GM12878 (cell line): ENCODE measurements at regions not wholly inside any gene's neighbourhood (a gene's known extent, or its start where the extent isn't known, plus 50 kb on each side); places are given as distances from the start of the nearest gene placed in this dataset.

Source experiments
- ATAC-seq: fragments of 200-7000 bp; cut with Tn5 transposase; 3 replicates; pipeline ENCODE4 v1.9.1; 2020; ENCODE audit warnings: mild to moderate bottlenecking, moderate library complexity
- BruUV-seq: library from RNA; stranded (reverse); fragments of 400-500 nt; replicated peaks from 2 replicates; lab custom pipeline; 2021; lab: Mats Ljungman, UMichigan
- CTCF ChIA-PET: fragments of 300-600 bp; sonication (Branson Sonifier 250); formaldehyde crosslinking; extraction: SDS; loops from one replicate; lab custom pipeline; 2021; ENCODE audit warnings: inconsistent platforms; lab: Yijun Ruan, JAX
- POLR2A ChIA-PET: fragments of 350-600 bp; formaldehyde crosslinking; extraction: SDS; loops from one replicate; lab custom pipeline; 2021; ENCODE audit warnings: inconsistent platforms; lab: Charles Lee
- RAD21 ChIA-PET: fragments of 300-600 bp; sonication (Branson Sonifier 250); formaldehyde crosslinking; loops from one replicate; lab custom pipeline; 2023; ENCODE audit warnings: antibody characterized with exemption; ENCODE audit not compliant: unreplicated experiment; lab: Charles Lee
- SMC1A ChIA-PET: fragments of 300-600 bp; sonication (Branson Sonifier 250); formaldehyde crosslinking; loops from one replicate; lab custom pipeline; 2023; ENCODE audit not compliant: unreplicated experiment, uncharacterized antibody; lab: Charles Lee
- DNase-seq: peaks from one replicate; pipeline ENCODE4 v3.0.0-alpha.2; 2011; ENCODE audit warnings: low read depth, low spot score
- FAIRE-seq: peaks from 3 replicates; lab custom pipeline; 2011; peaks lifted over from hg19 to GRCh38; lab: Jason Lieb, UNC
- H2AFZ ChIP-seq: 2 replicates; pipeline ENCODE4 v1.6.0; 2011; ENCODE audit warnings: low read depth, low read length, control low read depth; ENCODE audit not compliant: control insufficient read depth
- H3K27ac ChIP-seq: 2 replicates; pipeline ENCODE4 v1.5.1; 2011; ENCODE audit warnings: control low read depth; ENCODE audit not compliant: control insufficient read depth, insufficient read depth
- H3K27me3 ChIP-seq, 2 experiments: replicated peaks in 1 of 2; 2 replicates each; pipeline versions ENCODE4 v1.6.0 to v1.6.1; 2011; ENCODE audit warnings: low read length in 1 of 2; ENCODE audit not compliant: control insufficient read depth in 2 of 2, insufficient read depth in 2 of 2
- H3K36me3 ChIP-seq, 2 experiments: 2 replicates each; pipeline ENCODE4 v1.5.1; 2011; ENCODE audit warnings: low read length in 1 of 2; ENCODE audit not compliant: control insufficient read depth in 2 of 2, insufficient read depth in 2 of 2
- H3K4me1 ChIP-seq: 2 replicates; pipeline ENCODE4 v1.6.1; 2011; ENCODE audit warnings: mild to moderate bottlenecking, low read length, moderate library complexity, mixed read lengths; ENCODE audit not compliant: control insufficient read depth, insufficient read depth
- H3K4me2 ChIP-seq: 2 replicates; pipeline ENCODE4 v1.6.0; 2011; ENCODE audit warnings: control low read depth; ENCODE audit not compliant: control insufficient read depth, insufficient read depth
- H3K4me3 ChIP-seq: fragments of 200-600 bp; sonication (generic); 2 replicates; pipeline ENCODE4 v1.5.1; 2016
- H3K79me2 ChIP-seq: 2 replicates; pipeline ENCODE4 v1.6.0; 2011; ENCODE audit warnings: low read length; ENCODE audit not compliant: control insufficient read depth, insufficient read depth
- H3K9ac ChIP-seq: 2 replicates; pipeline ENCODE4 v1.8.0; 2011; ENCODE audit warnings: low read length, control low read depth, mixed read lengths; ENCODE audit not compliant: control insufficient read depth, insufficient read depth
- H3K9me3 ChIP-seq: replicated peaks from 3 replicates; pipeline ENCODE4 v1.5.1; 2011; ENCODE audit warnings: mild to moderate bottlenecking, low read length; ENCODE audit not compliant: control insufficient read depth, insufficient read depth
- H4K20me1 ChIP-seq: 2 replicates; pipeline ENCODE4 v1.6.0; 2011; ENCODE audit not compliant: control insufficient read depth, insufficient read depth
- ASH2L ChIP-seq: fragments of 300-600, 200-600 bp; sonication (generic); IDR thresholded peaks from 2 replicates; pipeline ENCODE4 v1.6.1; 2017; ENCODE audit warnings: low read depth, mild to moderate bottlenecking, borderline replicate concordance
- ATF2 ChIP-seq: IDR thresholded peaks from 2 replicates; pipeline ENCODE4 v1.6.1; 2012; ENCODE audit warnings: low read length, inconsistent platforms
- BACH1 ChIP-seq: fragments of 450-650 bp; IDR thresholded peaks from 2 replicates; pipeline ENCODE4 v1.6.1; 2017; ENCODE audit warnings: mild to moderate bottlenecking, borderline replicate concordance
- BRCA1 ChIP-seq: IDR thresholded peaks from 2 replicates; pipeline ENCODE4 v1.6.1; 2011; ENCODE audit warnings: low read depth, low read length, improper control_type of control experiment
- EGR1 ChIP-seq, 2 experiments: IDR thresholded peaks; 1 replicate in 1 of 2; 2 replicates in 1 of 2; pipeline ENCODE4 v1.6.1; 2011 to 2012; ENCODE audit warnings: low read depth in 2 of 2, low read length in 2 of 2, borderline replicate concordance in 1 of 2, mild to moderate bottlenecking in 1 of 2, moderate library complexity in 1 of 2
- FOXK2 ChIP-seq: fragments of 450-650 bp; IDR thresholded peaks from 2 replicates; pipeline ENCODE4 v1.6.1; 2017; ENCODE audit warnings: mild to moderate bottlenecking, moderate library complexity
- MYB ChIP-seq: fragments of 150-350 bp; IDR thresholded peaks from 2 replicates; pipeline ENCODE4 v1.6.1; 2014; ENCODE audit warnings: mild to moderate bottlenecking, low read depth, low read length, borderline replicate concordance
- PKNOX1 ChIP-seq: fragments of 450-650 bp; IDR thresholded peaks from 2 replicates; pipeline ENCODE4 v1.6.1; 2016; ENCODE audit warnings: mild to moderate bottlenecking
- SIX5 ChIP-seq: IDR thresholded peaks from 2 replicates; pipeline ENCODE4 v1.6.1; 2011; ENCODE audit warnings: mild to moderate bottlenecking, low read depth, low read length, moderate library complexity; ENCODE audit not compliant: severe bottlenecking
- SKIL ChIP-seq: fragments of 450-650 bp; IDR thresholded peaks from 2 replicates; pipeline ENCODE4 v1.6.1; 2017; ENCODE audit warnings: mild to moderate bottlenecking, low read depth, inconsistent platforms; ENCODE audit not compliant: poor library complexity, severe bottlenecking
- SPI1 ChIP-seq: IDR thresholded peaks from 2 replicates; pipeline ENCODE4 v1.6.1; 2011; ENCODE audit warnings: low read depth, mild to moderate bottlenecking, low read length, moderate library complexity, borderline replicate concordance; ENCODE audit not compliant: insufficient read depth
- TAF1 ChIP-seq: IDR thresholded peaks from 2 replicates; pipeline ENCODE4 v1.6.1; 2011; ENCODE audit warnings: mild to moderate bottlenecking, low read depth, low read length, borderline replicate concordance
- TBL1XR1 ChIP-seq: IDR thresholded peaks from 2 replicates; pipeline ENCODE4 v1.6.1; 2012; ENCODE audit warnings: low read depth, low read length, improper control_type of control experiment
- TCF3 ChIP-seq: IDR thresholded peaks from 2 replicates; pipeline ENCODE4 v1.6.1; 2012; ENCODE audit warnings: low read depth, mild to moderate bottlenecking, low read length, borderline replicate concordance; ENCODE audit not compliant: insufficient read depth
- ZBED1 ChIP-seq: IDR thresholded peaks from 2 replicates; pipeline ENCODE4 v1.6.1; 2016; ENCODE audit warnings: borderline replicate concordance
- WGBS: methylation state at CpG from one replicate; pipeline ENCODE4 v1.1.6; 2016; ENCODE audit warnings: low lambda C conversion rate; ENCODE audit not compliant: insufficient replicate concordance, insufficient coverage; ENCODE audit errors: missing lambda C conversion rate; 5-methylcytosine and 5-hydroxymethylcytosine counted together
- in situ Hi-C: fragments of 300-500 bp; cut with MboI; formaldehyde crosslinking; loops from 9 replicates; pipeline ENCODE4 v1.14.3; 2018; ENCODE audit warnings: mixed read lengths
- intact Hi-C: fragments of 100-400 bp; cut with micrococcal nuclease; formaldehyde crosslinking; loops from one replicate; pipeline ENCODE4 v1.14.2; 2022; ENCODE audit not compliant: unreplicated experiment

DNA sequence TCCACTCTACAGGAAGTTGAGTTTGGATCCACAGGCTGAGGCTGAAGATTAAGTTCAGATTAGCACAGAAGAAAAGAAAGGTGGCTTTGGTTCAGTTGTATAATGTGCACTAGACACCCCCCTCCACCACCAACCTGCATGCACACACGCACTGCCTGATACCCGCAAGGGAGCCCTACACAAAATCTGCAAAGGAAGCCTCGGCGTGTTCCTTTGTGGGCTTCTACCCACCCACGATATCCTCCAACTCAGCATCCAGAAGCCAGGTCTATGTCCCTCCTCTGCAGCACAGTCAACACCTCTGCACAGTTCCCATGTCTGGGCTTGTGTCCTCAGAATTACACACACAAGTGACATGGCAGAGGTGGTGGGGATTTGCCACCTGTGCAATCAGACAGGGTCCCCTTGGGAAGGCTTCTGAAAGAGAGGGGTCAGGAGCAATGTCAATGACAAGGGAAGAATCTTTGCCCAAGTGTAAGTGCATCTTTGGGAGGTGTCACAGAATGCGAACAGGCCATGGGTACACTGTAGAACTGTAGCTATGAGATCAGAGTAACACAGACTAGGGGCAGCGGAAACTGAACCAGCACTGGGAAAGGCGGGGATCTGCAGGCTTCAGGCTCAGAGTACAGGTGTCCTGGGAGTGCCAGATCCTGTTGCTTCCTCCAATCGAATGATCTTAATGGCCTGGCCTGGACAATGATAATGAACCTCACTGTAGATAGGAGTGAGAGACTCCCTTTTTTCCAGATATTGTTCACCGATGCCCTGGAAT is 148.6 kb upstream of the ETV3 start:
- in situ Hi-C loops (no loop called here), intact Hi-C loops (no loop called here)
- ATAC-seq (no peak), FAIRE-seq (no peak), DNase-seq (no peak)
- Histone ChIP-seq H3K27me3 (no peaks in the 10 kb centered on the region; a peak in 2 of 4 replicates), H3K27ac (no peak overlapping the region), H3K36me3 (no peaks in the 10 kb centered on the region), H3K4me1 (no peaks in the 10 kb centered on the region), H3K9me3 (no peaks in the 10 kb centered on the region; the same call in 2 of the 3 replicates), H3K79me2 (no peaks in the 10 kb centered on the region), H4K20me1 (no peaks in the 10 kb centered on the region), H3K9ac (no peak overlapping the region), H3K4me2 (no peak overlapping the region), H3K4me3 (no peak overlapping the region), H2AFZ (no peak overlapping the region)
- ChIA-PET SMC1A (no interaction called here), RAD21 (no interaction called here), POLR2A (no interaction called here), CTCF (no interaction called here)
- 25% methylated on average over 10 of the region's 10 CpGs for WGBS
- no TSS peak for BruUV-seq
- TF ChIP-seq ASH2L (no peak), FOXK2 (no peak), PKNOX1 (no peak), MYB (no peak), TAF1 (no peak), SKIL (no peak), TBL1XR1 (no peak), SIX5 (no peak), BRCA1 (no peak), SPI1 (no peak), ZBED1 (no peak), ATF2 (no peak), TCF3 (no peak), EGR1 (IDR thresholded peaks at IDR 0.05; ENCODE audit: borderline replicate concordance in 1 of 2, low read depth in 2 of 2, low read length in 2 of 2) (no peak), BACH1 (no peak)
